Activated naive CD4-positive, alpha-beta T cell treated with anti-CD3 and anti-CD28 coated beads, Interleukin-2, amount 10 ng/mL, durations not matched to agents 7 days and 5 days (primary cell): ENCODE measurements at regions not wholly inside any gene's neighbourhood (a gene's known extent, or its start where the extent isn't known, plus 50 kb on each side); places are given as distances from the start of the nearest gene placed in this dataset.
"Not testable (repeated sequence)": the region's sequence is repeated elsewhere in the genome, so short reads cannot be mapped to it uniquely, and the experiment has no call there.

Source experiments
- CTCF ChIA-PET: fragments of 350-600 bp; sonication (Branson Sonifier 250); formaldehyde crosslinking; loops from one replicate; lab custom pipeline; 2021; ENCODE audit warnings: antibody characterized with exemption; lab: Charles Lee
- DNase-seq: peaks from one replicate; pipeline ENCODE4 v3.0.0-alpha.2; 2020
- H3K27ac Mint-ChIP-seq: one replicate; pipeline ENCODE4 v1.8.0; 2021; ENCODE audit warnings: mild to moderate bottlenecking, moderate library complexity, mixed read lengths
- H3K27me3 Mint-ChIP-seq: one replicate; pipeline ENCODE4 v1.8.0; 2021; ENCODE audit warnings: mild to moderate bottlenecking, mixed read lengths
- H3K36me3 Mint-ChIP-seq: one replicate; pipeline ENCODE4 v1.8.0; 2021; ENCODE audit warnings: mixed read lengths
- H3K4me1 Mint-ChIP-seq: one replicate; pipeline ENCODE4 v1.8.0; 2021; ENCODE audit warnings: mixed read lengths
- H3K4me3 Mint-ChIP-seq: one replicate; pipeline ENCODE4 v1.8.0; 2021; ENCODE audit warnings: mild to moderate bottlenecking, moderate library complexity, mixed read lengths
- H3K9me3 Mint-ChIP-seq: one replicate; pipeline ENCODE4 v1.8.0; 2021; ENCODE audit warnings: mixed read lengths

DNA sequence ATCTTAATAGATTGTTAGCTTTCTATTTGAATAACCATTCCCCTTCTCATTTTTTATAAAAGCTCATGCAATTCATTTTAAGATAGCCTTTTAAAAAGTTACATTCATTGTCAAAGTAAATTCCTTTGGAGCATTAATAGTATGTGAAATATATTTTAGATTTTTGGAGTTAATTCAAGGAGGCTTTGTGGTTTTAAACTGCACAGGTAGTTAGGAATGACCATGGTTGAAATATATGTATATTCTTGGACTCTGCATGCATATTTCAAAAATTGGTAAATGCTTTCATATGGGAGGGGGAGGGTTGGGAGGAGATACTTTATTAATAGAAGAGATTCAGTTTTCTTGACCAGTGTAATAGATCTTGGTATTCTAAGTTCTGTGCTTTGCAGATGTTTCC, 244.4 kb upstream of the C2CD4B start:
- no peaks in the 10 kb centered on the region for H3K36me3 Mint-ChIP-seq
- H3K9me3 Mint-ChIP-seq, result no peaks in the 10 kb centered on the region
- CTCF ChIA-PET, result no interaction called here
- peaks cover 27% of the 10 kb centered on the region for H3K27me3 Mint-ChIP-seq
- H3K27ac Mint-ChIP-seq, result no peak overlapping the region
- no peak for DNase-seq
- H3K4me3 Mint-ChIP-seq, result no peak overlapping the region
- no peaks in the 10 kb centered on the region for H3K4me1 Mint-ChIP-seq

DNA sequence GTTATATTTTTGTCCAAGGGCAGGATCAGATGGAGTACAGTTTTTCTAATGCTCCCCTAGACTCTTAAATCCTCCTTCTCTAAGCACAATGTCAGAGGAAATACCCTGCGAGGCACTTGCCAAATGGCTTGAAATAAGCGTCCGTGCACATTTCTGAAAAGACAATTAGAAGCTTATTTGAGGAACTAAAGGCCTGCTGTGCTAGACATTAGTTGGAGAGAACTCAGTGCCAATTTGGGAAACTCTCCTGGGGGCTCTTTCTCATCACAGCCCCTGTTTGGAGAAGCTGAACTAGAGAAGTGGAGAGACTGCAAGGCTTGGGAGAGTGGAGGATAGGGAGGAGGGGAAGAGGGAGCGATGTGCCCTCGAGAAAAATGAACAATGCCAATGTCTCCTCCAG, 247.6 kb upstream of the C2CD4B start:
- Mint-ChIP-seq H3K9me3 (no peaks in the 10 kb centered on the region), H3K27ac (no peak overlapping the region), H3K36me3 (no peaks in the 10 kb centered on the region), H3K4me1 (no peaks in the 10 kb centered on the region), H3K27me3 (peaks cover 16% of the 10 kb centered on the region), H3K4me3 (no peak overlapping the region)
- DNase-seq, result no peak
- CTCF ChIA-PET, result no interaction called here

DNA sequence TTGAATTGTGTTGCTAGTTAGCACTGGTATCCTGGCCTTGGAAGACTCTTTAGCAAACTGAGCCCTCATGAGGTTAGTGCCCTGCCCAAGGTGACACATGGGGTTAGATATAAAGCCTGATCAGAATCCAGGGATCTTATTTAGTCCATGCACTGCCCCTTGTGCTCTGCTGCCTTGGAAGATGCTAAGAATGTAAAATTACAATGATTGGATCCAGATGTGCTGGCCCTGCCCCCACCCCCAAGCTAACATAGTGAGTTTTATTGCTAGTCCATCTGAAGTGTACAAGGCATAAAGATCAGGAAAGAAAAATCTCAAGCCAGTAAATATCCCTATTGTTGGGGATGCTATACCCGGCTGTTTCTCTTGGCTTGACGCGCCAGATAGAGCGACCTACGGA, 248.1 kb upstream of the C2CD4B start:
- Mint-ChIP-seq H3K27me3 (peaks cover 16% of the 10 kb centered on the region), H3K36me3 (no peaks in the 10 kb centered on the region), H3K9me3 (no peaks in the 10 kb centered on the region), H3K4me3 (no peak overlapping the region), H3K4me1 (no peaks in the 10 kb centered on the region), H3K27ac (no peak overlapping the region)
- DNase-seq, result no peak
- CTCF ChIA-PET, result no interaction called here

DNA sequence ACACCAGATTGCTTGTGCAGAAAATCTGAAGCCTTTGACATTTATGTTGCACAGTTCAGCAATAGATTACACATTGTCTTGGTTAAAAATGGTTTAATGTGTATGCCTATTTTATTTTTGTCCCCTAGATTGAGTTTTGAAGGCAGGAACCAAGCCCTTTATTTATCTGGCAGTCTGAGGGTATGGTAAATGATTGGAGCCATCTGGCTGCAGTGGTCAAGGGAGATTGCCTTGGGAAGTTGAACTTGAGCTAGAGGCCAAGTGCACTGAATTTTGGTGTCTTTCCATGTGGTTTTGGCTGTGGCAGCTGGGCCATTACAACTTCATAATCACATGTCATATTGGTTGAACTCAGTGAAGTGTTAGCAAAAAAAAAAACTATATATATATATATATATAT, 248.7 kb upstream of the C2CD4B start:
- no peak overlapping the region for H3K27ac Mint-ChIP-seq
- no peaks in the 10 kb centered on the region for H3K36me3 Mint-ChIP-seq
- no peak for DNase-seq
- H3K27me3 Mint-ChIP-seq, result peaks cover 16% of the 10 kb centered on the region
- CTCF ChIA-PET, result no interaction called here
- no peaks in the 10 kb centered on the region for H3K9me3 Mint-ChIP-seq
- no peak overlapping the region for H3K4me3 Mint-ChIP-seq
- H3K4me1 Mint-ChIP-seq, result no peaks in the 10 kb centered on the region

DNA sequence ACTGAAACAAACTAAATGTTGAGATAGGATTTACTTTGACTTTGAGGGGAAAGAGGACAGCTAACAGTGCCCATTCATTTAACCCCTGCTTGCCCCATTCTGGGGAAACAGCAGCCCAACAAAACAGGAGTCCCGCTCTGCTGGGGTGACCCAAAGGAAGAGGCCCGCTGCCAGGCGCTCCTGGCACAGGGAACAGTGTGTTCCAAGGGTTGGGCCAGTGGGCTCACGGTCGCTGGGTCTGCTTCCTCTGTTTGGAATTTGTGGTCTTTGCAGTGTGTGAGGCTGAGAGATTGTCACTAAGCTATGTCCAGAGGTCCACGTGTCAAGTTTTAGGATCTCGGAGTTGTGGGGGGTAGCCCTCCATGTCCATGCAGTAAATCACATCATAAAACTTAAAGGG, 250.4 kb upstream of the C2CD4B start:
- H3K4me3 Mint-ChIP-seq, result no peak overlapping the region
- no peak for DNase-seq
- CTCF ChIA-PET, result no interaction called here
- H3K27me3 Mint-ChIP-seq, result peaks cover 13% of the 10 kb centered on the region
- no peak overlapping the region for H3K27ac Mint-ChIP-seq
- H3K9me3 Mint-ChIP-seq, result no peaks in the 10 kb centered on the region
- no peaks in the 10 kb centered on the region for H3K4me1 Mint-ChIP-seq
- no peaks in the 10 kb centered on the region for H3K36me3 Mint-ChIP-seq

DNA sequence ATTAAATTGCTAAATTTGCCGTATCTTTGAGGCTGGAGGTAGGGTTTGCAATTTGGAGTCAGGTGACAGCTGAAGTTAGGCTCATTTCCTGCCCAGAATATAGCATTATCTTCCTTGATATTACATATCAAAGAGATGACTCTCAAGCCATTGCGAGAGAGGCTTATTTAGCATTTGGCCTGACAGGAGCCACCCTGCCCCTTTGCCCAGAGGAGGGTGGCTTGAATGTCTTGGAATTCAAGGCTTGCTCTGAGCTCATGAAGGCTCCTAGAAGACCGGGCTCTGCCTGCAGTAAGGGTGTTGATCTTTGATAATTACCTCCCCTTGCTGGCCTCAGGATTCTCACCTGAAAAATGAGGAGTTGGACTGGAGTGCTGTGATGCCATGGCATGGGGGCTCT, 251.4 kb upstream of the C2CD4B start:
- CTCF ChIA-PET, result no interaction called here
- H3K9me3 Mint-ChIP-seq, result peaks cover 2% of the 10 kb centered on the region

DNA sequence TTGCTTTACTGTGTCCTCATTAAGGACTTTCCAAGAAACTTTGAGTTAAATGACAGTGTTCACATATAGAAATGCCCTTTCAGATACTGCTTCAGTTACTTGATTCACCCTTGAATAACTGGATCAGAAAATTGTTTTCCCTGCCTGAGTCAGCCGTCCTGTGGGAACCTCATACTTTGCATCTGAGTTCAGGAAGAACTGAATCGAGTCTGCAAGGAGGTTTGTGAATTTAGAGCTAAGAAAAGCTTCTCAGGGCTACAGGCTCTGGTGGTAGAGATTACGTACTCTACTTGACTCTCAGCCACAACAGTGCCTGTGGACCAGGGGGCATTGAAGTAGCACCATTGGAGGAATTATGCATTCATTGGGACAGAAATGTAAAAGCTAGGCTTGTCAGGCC, 252.4 kb upstream of the C2CD4B start:
- Mint-ChIP-seq H3K36me3 (no peaks in the 10 kb centered on the region), H3K27me3 (peaks cover 13% of the 10 kb centered on the region), H3K4me3 (no peak overlapping the region), H3K9me3 (peaks cover 2% of the 10 kb centered on the region), H3K4me1 (no peaks in the 10 kb centered on the region), H3K27ac (no peak overlapping the region)
- CTCF ChIA-PET, result no interaction called here
- no peak for DNase-seq

More for the DNA sequence above, 251.4 kb upstream of the C2CD4B start:
- H3K27me3 Mint-ChIP-seq, result peaks cover 13% of the 10 kb centered on the region
- H3K36me3 Mint-ChIP-seq, result no peaks in the 10 kb centered on the region
- no peaks in the 10 kb centered on the region for H3K4me1 Mint-ChIP-seq
- no peak for DNase-seq
- no peak overlapping the region for H3K4me3 Mint-ChIP-seq
- H3K27ac Mint-ChIP-seq, result no peak overlapping the region

DNA sequence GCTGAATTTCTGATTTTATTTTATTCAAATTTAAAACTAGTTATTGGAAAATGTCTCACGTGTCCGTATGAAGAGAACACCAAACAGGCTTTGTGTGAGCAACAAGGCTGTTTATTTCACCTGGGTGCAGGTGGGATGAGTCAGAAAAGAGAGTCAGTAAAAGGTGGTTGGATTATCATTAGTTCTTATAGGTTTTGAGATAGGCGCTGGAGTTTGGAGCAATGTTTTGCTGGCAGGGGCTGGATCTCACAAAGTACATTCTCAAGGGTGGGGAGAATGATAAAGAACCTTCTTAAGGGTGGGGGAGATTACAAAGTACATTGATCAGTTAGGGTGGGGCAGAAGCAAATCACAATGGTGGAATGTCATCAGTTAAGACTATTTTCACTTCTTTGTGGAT, 253.4 kb upstream of the C2CD4B start:
- DNase-seq, CTCF ChIA-PET, H3K4me3 Mint-ChIP-seq, H3K27me3 Mint-ChIP-seq, H3K4me1 Mint-ChIP-seq, H3K36me3 Mint-ChIP-seq, H3K27ac Mint-ChIP-seq, H3K9me3 Mint-ChIP-seq: not testable (repeated sequence)

DNA sequence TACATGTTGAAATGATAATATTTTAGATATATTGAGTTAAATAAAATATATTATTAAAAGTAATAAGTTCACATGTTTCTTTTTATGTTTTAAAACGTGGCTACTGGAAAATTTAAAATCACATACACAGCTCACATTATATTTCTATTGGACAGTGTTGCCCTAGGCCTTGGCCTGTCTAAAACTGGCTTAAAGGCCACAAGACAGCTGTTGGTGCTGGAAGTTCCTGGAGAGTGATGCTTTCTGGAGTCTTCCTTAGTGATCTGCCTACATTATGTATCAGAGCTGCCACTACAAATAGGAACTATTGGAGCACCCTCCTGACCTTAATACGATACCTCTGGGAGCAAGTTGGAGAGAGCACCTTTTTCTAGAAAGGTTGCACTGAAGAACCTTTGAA, 254.1 kb upstream of the C2CD4B start:
- Mint-ChIP-seq H3K36me3 (no peaks in the 10 kb centered on the region), H3K27ac (no peak overlapping the region), H3K27me3 (peaks cover 6% of the 10 kb centered on the region), H3K4me3 (no peak overlapping the region), H3K4me1 (no peaks in the 10 kb centered on the region), H3K9me3 (peaks cover 2% of the 10 kb centered on the region)
- CTCF ChIA-PET, result no interaction called here
- no peak for DNase-seq

DNA sequence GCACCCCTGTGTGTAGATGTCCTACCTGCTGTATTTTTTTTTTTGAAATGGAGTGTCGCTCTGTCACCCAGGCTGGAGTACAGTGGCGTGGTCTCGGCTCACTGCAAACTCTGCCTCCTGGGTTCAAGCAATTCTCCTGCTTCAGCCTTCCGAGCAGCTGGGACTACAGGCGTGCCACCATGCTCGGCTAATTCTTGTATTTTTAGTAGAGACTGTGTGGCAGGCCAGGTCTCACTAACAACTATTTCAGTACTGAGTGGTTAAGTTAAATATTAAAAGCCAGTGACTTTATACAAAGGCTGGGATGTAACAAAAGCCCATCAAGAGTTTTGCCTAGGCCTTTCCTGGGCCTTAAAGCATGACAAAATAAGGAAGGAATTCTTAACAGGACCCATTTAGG, 255.3 kb upstream of the C2CD4B start:
- H3K4me3 Mint-ChIP-seq, H3K27me3 Mint-ChIP-seq, H3K36me3 Mint-ChIP-seq, CTCF ChIA-PET, H3K4me1 Mint-ChIP-seq, DNase-seq, H3K9me3 Mint-ChIP-seq, H3K27ac Mint-ChIP-seq: not testable (repeated sequence)

DNA sequence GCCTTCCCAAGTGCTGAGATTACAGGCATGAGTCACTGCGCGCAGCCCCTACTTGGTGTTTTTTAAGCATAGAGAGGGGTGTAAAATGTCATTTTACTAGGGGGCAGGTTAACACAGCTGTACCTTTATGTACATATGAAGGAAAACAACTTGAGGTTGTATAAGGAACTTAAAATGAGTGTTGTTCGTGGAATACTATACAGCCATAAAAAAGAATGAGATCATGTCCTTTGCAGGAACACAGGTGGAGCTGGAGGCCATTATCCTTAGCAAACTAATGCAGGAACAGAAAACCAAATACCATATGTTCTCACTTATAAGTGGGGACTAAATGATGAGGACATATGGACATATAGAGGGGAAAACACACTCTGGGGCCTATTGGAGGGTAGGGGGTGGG, 256.2 kb upstream of the C2CD4B start:
- DNase-seq, result no peak

DNA sequence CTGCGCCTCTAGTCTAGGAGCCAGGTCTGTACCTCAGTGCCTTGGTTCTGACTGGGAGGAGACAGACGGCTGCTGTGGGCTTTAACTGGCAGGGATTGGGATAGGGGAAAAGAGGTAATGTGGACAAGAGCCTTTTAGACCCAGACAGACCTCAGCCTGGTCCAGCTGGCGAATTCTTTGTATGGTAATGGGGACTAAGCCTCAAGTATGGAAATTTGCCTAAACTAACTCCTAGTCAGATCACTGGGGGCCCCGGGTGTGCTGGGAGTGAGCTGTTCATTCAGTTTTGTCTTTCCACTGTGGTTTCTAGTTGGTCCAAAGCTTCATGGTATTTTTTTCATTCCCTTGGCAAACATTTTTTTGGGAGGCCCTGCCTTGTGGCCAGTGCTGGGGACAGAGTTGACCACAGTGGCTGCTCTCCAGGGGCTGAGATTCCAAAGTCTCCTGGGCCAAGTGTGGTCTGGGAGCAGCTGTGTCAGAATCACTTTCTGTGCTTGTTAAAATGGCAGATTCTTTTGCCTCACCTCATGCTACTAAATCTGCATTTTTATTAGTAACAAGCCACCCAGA, 261.4 kb upstream of the C2CD4B start:
- CTCF ChIA-PET, result no interaction called here
- Mint-ChIP-seq H3K36me3 (no peaks in the 10 kb centered on the region), H3K27me3 (no peaks in the 10 kb centered on the region)

More for the DNA sequence above, 256.2 kb upstream of the C2CD4B start:
- no peak overlapping the region for H3K27ac Mint-ChIP-seq
- no peaks in the 10 kb centered on the region for H3K4me1 Mint-ChIP-seq
- CTCF ChIA-PET, result no interaction called here
- no peaks in the 10 kb centered on the region for H3K36me3 Mint-ChIP-seq
- H3K4me3 Mint-ChIP-seq, result no peak overlapping the region
- H3K27me3 Mint-ChIP-seq, result peaks cover 6% of the 10 kb centered on the region
- H3K9me3 Mint-ChIP-seq, result peaks cover 2% of the 10 kb centered on the region

DNA sequence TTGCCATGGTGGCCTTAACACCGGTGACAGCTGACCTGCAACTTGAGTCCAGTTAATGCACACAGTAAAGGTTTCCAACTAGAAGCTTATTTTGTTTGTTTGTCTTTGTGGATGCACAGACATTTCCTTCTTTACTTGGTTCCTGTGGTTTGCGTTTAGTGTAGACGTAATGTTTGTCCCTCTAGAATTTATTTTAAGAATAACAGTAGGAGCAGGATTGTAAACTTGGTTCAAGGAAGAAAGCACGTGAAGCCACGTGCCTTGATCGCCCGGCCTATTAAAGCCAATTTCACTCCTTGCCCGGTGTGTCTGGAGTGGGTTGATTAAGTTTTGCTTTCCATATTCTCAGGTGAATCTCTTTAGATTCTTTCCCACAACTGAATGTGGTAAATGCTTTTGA, 263.2 kb upstream of the C2CD4B start:
- Mint-ChIP-seq H3K4me3 (no peak overlapping the region), H3K9me3 (no peaks in the 10 kb centered on the region), H3K27me3 (no peaks in the 10 kb centered on the region), H3K27ac (no peak overlapping the region), H3K36me3 (no peaks in the 10 kb centered on the region), H3K4me1 (no peaks in the 10 kb centered on the region)
- DNase-seq, result no peak
- CTCF ChIA-PET, result no interaction called here

More for the DNA sequence above, 261.4 kb upstream of the C2CD4B start:
- no peak overlapping the region for H3K4me3 Mint-ChIP-seq
- H3K27ac Mint-ChIP-seq, result no peak overlapping the region
- no peaks in the 10 kb centered on the region for H3K9me3 Mint-ChIP-seq
- no peaks in the 10 kb centered on the region for H3K4me1 Mint-ChIP-seq
- DNase-seq, result no peak

DNA sequence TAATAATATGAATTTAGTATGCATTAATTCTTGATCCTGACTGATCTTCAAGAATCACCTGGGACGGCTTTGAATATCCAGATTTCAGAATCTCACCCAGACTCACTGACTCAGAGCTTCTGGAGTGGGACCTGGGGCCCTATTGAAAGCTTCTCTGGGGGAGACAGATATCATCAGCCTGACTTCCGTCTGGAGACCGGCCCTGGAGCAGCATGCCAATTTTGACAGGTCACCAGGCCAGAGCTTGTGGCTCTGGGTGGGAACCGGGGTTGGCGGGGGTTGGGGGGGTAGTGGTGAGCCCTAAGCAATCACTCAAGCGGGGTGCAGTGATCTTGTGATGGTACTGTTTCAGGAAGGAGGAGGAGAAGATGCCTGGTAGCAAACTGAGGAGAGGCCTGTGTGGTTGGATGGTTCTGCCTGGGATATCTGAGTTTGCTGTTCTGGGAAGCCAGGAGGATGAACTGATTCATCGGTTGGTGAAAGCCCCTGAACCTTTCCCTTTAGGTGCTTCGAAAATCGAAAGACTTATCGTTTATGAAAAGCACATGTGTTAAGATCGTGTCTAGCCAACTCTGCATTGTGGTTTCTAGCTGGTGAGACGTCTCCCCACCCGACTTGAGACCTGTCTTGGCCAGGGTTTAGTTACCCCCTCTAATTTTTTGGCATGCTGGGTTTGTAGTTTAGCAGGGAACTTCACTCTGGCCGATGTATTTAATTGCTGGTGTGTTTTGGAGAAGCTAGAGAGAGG, 263.9 kb upstream of the C2CD4B start:
- DNase-seq, result no peak
- CTCF ChIA-PET, result no interaction called here
- Mint-ChIP-seq H3K27ac (no peak overlapping the region), H3K4me3 (no peak overlapping the region), H3K9me3 (no peaks in the 10 kb centered on the region), H3K4me1 (no peaks in the 10 kb centered on the region), H3K27me3 (no peaks in the 10 kb centered on the region), H3K36me3 (no peaks in the 10 kb centered on the region)

DNA sequence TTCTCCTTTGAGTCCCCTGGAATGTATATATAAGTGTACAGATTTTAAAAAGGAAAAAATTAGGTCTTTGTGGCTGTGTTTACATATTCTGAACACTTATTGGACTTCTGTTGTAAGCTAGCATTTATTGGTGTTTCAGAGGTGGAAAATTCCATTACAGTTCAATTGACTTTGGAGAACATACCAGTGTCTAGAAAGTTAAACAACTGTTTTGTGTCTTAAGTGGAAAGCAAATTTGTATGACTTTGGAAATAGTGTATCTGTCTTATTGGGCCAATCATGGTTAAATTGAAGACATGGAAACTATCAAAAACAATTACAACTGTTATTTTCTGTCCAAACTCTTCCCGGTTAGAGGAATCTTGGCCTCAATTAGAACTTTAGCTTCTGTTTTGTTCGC, 265.0 kb upstream of the C2CD4B start:
- Mint-ChIP-seq H3K4me1 (no peaks in the 10 kb centered on the region), H3K27ac (no peak overlapping the region), H3K36me3 (no peaks in the 10 kb centered on the region), H3K4me3 (no peak overlapping the region), H3K9me3 (no peaks in the 10 kb centered on the region), H3K27me3 (no peaks in the 10 kb centered on the region)
- DNase-seq, result no peak
- CTCF ChIA-PET, result interaction anchor here (0.6 kb wide), 1 partner anchor 21 kb away, joined by 3 read pairs; no protein-coding TSS in a partner anchor
